Ishikawa (cell line): ENCODE measurements at regions not wholly inside any gene's neighbourhood (a gene's known extent, or its start where the extent isn't known, plus 50 kb on each side); places are given as distances from the start of the nearest gene placed in this dataset.

Experiments
- CREB1 ChIP-seq: IDR thresholded peaks from 2 replicates; pipeline ENCODE4 v1.6.1; 2012; ENCODE audit warnings: low read depth
- EP300 ChIP-seq: IDR thresholded peaks from 2 replicates; pipeline ENCODE4 v1.6.1; 2012; ENCODE audit warnings: borderline replicate concordance
- NFIC ChIP-seq: IDR thresholded peaks from 2 replicates; pipeline ENCODE4 v1.6.1; 2012
- RAD21 ChIP-seq: IDR thresholded peaks from 2 replicates; pipeline ENCODE4 v1.6.1; 2012; ENCODE audit warnings: low read depth
- TAF1 ChIP-seq: IDR thresholded peaks from 2 replicates; pipeline ENCODE4 v1.6.1; 2012; ENCODE audit warnings: low read depth, mild to moderate bottlenecking
- ZBTB7A ChIP-seq: IDR thresholded peaks from 2 replicates; pipeline ENCODE4 v1.6.1; 2012; ENCODE audit warnings: low read depth
- TF ChIP-seq, protein P1 (sequence below): IDR thresholded peaks from 2 replicates; pipeline ENCODE4 v1.6.1; 2012; ENCODE audit warnings: low read depth, mild to moderate bottlenecking
- TF ChIP-seq, protein P2 (sequence below): IDR thresholded peaks from 2 replicates; pipeline ENCODE4 v1.6.1; 2012
- TF ChIP-seq, protein P3 (sequence below): IDR thresholded peaks from 2 replicates; pipeline ENCODE4 v1.6.1; 2012

DNA sequence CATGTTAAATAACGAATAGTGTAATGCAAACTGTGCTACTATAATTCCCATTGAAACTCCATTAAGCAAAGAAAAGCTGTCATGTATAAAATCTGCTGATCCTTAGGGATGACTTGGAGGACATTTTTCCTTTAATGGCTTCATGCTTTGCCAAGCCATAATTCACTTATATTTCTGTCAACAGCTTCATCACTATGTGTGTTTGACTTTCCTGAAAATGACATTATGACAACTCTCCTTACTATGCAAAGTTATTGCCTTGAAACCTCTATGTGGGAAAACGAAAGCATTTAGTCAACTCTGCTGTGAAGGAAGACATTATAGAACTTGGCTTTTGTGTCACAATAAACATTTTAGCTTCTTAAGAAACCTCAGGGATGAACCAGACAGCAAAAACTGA, 210.5 kb downstream of the GRXCR1 start:
- TF ChIP-seq EP300 = no peak
- TF ChIP-seq, protein P1, sequence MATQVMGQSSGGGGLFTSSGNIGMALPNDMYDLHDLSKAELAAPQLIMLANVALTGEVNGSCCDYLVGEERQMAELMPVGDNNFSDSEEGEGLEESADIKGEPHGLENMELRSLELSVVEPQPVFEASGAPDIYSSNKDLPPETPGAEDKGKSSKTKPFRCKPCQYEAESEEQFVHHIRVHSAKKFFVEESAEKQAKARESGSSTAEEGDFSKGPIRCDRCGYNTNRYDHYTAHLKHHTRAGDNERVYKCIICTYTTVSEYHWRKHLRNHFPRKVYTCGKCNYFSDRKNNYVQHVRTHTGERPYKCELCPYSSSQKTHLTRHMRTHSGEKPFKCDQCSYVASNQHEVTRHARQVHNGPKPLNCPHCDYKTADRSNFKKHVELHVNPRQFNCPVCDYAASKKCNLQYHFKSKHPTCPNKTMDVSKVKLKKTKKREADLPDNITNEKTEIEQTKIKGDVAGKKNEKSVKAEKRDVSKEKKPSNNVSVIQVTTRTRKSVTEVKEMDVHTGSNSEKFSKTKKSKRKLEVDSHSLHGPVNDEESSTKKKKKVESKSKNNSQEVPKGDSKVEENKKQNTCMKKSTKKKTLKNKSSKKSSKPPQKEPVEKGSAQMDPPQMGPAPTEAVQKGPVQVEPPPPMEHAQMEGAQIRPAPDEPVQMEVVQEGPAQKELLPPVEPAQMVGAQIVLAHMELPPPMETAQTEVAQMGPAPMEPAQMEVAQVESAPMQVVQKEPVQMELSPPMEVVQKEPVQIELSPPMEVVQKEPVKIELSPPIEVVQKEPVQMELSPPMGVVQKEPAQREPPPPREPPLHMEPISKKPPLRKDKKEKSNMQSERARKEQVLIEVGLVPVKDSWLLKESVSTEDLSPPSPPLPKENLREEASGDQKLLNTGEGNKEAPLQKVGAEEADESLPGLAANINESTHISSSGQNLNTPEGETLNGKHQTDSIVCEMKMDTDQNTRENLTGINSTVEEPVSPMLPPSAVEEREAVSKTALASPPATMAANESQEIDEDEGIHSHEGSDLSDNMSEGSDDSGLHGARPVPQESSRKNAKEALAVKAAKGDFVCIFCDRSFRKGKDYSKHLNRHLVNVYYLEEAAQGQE = no peak
- TF ChIP-seq, protein P2, sequence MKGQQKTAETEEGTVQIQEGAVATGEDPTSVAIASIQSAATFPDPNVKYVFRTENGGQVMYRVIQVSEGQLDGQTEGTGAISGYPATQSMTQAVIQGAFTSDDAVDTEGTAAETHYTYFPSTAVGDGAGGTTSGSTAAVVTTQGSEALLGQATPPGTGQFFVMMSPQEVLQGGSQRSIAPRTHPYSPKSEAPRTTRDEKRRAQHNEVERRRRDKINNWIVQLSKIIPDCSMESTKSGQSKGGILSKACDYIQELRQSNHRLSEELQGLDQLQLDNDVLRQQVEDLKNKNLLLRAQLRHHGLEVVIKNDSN = no peak
- TF ChIP-seq RAD21 = no peak
- TF ChIP-seq NFIC = no peak
- no peak for TF ChIP-seq ZBTB7A
- TF ChIP-seq, protein P3, sequence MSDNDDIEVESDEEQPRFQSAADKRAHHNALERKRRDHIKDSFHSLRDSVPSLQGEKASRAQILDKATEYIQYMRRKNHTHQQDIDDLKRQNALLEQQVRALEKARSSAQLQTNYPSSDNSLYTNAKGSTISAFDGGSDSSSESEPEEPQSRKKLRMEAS = no peak
- no peak for TF ChIP-seq CREB1
- TF ChIP-seq TAF1 = no peak
